ENCODE measurements at regions not wholly inside any gene's neighbourhood (a gene's known extent, or its start where the extent isn't known, plus 50 kb on each side); places are given as distances from the start of the nearest gene placed in this dataset.

DNA sequence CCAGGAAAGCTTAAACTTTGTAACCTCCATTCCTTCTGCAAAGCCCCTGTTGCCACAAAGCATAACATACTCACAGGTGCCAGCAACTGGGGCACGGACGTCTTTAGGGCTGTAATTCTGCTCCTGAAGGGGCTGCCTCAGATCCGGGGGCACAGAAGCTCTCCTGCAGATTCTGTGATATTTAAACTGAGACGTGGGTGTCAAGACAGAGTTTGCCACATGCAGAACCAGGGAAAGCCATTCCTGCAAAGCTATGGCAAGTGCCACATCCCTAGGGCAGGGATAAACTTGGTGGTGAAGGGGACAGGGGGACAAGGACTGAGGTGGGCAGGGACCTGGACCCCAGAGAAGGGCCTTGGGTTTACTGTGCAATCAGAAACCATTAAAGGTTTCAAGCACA lies 247.2 kb downstream of the EIPR1 start:
- TF ChIP-seq CTCF (IDR thresholded peaks at IDR 0.05; ENCODE audit: low read depth, low read length) (no peak), EZH2phosphoT487 (IDR thresholded peaks at IDR 0.05; ENCODE audit: low read depth) (no peak)
